CD4-positive, alpha-beta T cell treated with Interleukin-17A for 4 hours (primary cell): ENCODE measurements at regions not wholly inside any gene's neighbourhood (a gene's known extent, or its start where the extent isn't known, plus 50 kb on each side); places are given as distances from the start of the nearest gene placed in this dataset.
"Not testable (repeated sequence)": the region's sequence is repeated elsewhere in the genome, so short reads cannot be mapped to it uniquely, and the experiment has no call there.

Experiments used
- DNase-seq: peaks from one replicate; pipeline ENCODE4 v3.0.0-alpha.2; 2020; ENCODE audit warnings: mixed read lengths

DNA sequence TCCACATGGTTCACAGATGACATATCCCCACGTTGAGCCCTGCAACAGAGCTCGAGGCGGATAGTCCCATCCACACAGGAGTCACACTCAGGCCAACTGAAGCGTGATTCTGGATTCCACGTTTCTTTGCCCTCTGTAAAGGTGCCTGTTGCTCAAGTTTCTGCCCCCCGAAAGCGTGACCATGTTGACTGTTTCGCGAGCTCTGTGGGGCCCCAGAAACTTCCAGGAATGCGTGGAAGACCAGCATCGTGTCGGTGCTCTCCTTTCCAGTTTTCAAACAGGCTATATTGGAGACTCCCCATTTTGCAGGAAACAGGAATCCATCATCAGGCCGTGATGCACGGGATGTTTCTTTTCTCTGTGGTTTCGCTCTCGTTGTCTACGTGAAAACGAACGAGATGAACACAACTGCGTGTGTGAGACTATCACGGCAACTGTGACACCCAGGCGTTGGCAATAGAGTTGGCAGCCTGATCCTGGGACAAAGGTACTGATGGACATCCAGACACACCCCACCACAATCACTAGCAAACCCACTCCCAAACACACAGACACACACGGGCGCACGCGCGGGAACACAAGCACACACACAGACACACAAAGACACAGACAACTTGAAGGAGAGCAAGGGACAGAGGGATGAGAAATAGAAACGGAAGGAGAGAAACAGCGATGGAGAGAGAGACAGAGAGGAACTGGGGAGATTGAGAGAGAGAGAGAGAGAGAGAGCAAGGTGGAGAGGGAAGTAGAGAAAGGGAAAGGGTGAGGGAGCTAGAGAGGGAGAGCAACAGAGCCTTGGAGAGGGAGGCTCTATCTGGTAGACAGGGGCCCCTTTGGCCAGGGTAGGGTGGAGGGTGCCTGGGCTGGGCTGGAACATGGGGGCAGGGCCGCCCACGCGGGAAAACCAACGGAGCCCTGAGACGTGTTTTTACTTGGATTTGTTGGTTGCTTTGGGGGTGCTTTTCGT is 1609.3 kb downstream of the SPATA31A7 start:
- DNase-seq: peak; percentile 12

- DNase-seq: peak; percentile 9
Measured at GRCh38 chr9:62799851-62800371, 1610.1 kb downstream of the SPATA31A7 start.

DNA sequence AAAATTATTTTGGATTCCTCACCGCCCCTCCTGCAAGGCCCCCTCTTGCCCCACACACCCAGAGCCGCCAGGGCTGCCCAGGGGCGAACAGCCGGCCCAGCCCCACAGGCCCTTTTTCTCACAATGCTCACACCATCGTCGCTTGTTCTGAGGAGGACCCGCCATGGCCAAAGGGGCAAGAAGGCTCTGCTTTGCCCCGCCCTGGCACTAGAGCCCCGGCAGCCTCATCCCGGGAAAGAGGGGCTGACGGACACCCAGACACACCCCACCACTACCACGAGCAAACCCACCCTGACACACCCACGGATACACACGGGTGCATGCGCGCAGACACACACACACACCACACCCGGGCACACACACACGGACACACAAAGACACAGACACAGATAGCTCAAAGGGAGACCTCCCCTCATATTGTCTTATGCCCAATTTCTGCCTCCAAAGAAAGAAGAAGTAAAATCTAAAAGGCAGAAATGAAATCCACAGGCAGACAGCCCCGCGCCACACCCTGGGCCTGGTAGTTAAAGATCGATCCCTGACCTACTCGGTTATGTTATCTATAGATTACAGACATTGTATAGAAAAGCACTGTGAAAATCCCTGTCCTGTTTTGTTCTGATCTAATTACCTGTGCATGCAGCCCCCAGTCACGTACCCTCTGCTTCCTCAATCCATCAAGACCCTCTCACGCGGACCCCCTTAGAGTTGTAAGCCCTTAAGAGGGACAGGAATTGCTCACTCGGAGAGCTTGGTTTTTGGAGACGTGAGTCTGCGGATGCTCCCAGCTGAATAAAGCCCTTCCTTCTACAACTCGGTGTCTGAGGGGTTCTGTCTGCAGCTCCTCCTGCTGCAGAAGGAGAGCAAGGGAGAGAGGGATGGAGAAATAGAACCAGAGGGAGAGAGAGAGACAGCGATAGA is 1610.9 kb downstream of the SPATA31A7 start:
- DNase-seq: not testable (repeated sequence)

DNA sequence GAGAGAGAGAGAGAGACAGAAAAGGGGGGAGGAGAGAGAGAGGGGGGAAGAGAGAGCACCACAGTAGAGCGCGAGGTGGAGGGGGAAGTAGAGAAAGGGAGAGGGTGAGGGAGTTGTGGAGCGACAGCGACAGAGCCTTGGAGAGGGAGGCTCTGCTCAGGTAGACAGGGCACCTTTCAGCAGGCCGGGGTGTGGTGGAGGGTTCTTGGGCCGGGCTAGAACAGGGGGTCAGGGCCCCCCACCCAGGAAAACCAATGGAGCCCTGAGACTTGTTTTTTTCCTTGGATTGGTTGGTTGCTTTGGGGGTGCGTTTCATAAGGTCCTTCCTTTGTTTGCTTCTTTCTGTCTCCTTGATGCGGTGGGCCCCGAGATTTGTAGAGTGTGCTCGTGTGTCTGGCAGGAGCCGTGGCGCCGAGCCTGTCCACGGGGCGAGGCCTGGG is 1611.6 kb downstream of the SPATA31A7 start:
- not testable (repeated sequence) for DNase-seq

DNA sequence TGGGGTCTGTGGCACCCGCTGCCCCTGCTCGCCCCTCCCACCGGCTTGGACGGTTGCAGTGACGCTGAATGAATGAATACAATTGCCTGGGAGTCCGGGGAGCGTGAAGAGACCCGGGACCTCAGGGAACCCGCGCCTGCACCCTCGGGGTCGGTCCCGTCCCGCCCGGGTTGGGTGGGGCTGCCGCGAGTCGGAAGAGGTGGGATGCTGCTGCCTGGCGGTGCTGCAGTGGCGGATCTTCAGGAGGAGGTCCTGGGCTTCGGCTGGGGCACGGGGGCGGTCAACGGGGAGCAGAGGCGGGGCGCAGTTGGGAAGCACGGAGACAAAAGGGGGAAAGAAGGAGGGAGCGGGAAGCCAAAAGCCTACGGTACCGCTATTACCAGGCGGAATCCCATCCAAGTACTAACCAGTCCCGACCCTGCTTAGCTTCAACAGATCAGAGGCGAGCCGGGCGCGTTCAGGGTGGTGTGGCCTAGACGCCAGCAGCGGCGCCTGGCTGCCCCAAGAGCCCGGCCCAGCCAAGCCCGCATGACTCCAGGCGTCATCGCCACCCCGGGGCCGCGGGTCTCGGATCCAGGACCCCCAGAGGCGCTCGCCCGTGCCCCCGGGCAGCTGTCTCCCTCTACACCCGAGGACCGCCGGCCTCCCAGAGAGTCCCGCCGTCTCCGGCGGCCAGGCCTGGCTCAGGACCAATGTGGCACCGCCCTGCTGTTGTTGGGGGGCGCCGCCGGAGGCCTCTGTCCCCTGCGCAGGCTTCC is 1612.3 kb downstream of the SPATA31A7 start:
- DNase-seq: peak; percentile 45

DNA sequence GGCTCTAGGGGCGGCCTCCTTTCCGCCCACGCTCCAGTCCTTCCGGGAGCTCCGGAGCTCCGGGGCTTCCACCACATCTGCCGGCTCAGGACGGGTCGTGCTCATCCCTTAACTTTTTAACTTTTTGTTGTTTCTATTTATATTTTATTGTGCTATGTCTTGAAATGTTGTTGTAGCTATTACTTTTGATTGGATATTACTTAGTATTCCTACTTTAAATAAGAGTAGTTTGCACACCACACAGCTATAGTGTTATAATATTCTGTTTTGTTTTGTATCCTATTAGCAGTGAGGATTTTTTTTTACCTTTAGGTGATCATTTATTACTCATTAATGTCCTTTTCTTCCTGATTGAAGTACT is 1612.9 kb downstream of the SPATA31A7 start:
- not testable (repeated sequence) for DNase-seq

GRCh38 chr9:62803099-62803498 is 1613.3 kb downstream of the SPATA31A7 start:
- not testable (repeated sequence) for DNase-seq

DNA sequence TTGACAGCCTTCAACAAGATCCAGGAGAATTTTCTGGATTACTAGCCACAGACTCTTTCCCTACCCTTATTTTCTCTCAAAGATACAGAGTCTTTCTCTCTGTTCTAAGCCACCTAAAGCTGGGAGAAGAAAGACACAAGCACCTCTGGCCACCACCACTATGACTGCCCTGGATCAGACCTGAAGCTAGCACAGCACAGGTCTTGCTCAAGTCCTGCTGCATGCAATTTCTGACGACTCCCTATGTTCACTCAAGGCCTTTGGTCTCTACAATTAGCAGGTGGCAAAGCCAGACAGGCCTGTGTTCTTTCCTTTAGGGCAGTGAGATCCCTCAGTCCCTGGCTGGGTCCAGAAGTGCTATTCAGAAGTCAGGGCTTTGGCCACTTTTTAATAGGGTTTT is 1614.5 kb downstream of the SPATA31A7 start:
- DNase-seq: not testable (repeated sequence)

- not testable (repeated sequence) for DNase-seq
Measured at GRCh38 chr9:62807424-62807823, 1617.6 kb downstream of the SPATA31A7 start.

- DNase-seq: not testable (repeated sequence)
Measured at GRCh38 chr9:62808081-62808480, 1618.2 kb downstream of the SPATA31A7 start.

DNA sequence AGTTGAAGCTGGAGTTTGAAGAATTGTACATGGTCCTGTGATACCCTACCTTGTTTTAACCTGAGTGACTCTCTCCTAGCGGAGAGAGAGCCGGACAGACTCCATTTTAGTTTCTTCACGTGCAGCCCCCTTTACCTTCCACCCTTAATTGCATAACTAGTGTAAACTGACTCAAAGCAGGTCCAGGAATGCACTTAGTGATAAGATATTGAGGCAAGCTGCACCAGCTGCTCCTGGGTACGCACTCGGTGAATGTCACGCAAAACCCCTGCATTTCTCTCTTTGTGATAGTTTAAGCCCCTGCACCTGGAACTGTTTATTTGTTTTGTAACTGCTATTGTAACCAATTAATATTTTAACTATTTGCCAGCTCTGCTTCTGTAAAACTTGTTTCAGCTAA is 1620.5 kb downstream of the SPATA31A7 start:
- not testable (repeated sequence) for DNase-seq

- not testable (repeated sequence) for DNase-seq
Measured at GRCh38 chr9:62810811-62811315, 1621.0 kb downstream of the SPATA31A7 start.

- DNase-seq: not testable (repeated sequence)
Measured at GRCh38 chr9:62815436-62815835, 1625.6 kb downstream of the SPATA31A7 start.

DNA sequence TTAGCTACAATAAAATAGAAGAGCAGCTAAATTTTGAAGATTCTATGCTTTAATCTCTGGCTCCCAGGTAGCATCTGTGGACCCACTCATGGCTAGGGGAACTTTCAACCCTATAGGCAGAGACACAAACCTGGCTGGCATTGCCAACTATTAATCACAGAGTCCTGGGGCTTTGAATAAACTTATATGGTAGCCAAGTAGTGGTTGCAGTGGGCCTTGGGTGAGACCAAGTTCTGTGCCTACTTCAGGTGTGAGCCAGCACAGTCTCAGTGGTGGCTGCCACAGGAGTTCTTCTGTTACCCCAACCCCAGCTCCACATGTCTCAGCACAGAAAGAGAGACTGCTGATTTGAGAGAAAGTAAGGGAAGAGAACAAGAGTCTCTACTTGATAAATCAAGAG is 1626.5 kb downstream of the SPATA31A7 start:
- not testable (repeated sequence) for DNase-seq

GRCh38 chr9:62817214-62817613 is 1627.4 kb downstream of the SPATA31A7 start:
- DNase-seq: not testable (repeated sequence)

- DNase-seq: not testable (repeated sequence)
Measured at GRCh38 chr9:62822185-62822584, 1632.3 kb downstream of the SPATA31A7 start.

- DNase-seq: not testable (repeated sequence)
Measured at GRCh38 chr9:62827957-62828907, 1638.4 kb downstream of the SPATA31A7 start.

DNA sequence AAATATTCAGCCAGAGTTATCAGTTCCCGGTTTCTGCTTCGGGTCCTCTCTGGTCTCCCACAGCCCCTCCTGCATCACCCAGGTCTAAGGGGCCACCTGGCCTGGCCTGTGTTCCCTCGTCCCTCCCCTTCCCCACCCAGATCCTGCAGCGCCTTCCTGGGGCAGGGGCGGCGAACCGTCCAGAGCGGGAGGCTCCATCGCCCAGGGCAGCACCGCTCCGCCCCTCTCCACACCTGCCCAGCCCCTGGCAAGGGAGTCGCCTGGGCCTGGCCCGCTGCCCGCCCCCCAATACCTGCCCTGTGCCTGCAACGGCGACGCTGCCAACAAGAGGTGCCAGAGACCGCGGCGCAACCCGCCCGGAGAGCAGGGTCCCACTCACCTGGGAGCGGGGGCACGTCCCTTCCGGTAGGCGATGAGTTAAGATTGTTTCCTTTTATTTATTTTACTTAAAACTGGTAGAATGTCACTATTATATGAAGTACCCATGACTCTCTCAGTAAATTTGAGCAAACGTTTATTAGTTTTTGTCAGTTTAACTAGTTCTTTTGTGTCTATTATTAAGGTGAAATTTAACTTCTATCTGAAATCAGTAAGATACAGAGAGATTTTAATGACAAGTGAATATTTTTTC is 1641.1 kb downstream of the SPATA31A7 start:
- not testable (repeated sequence) for DNase-seq

- DNase-seq: not testable (repeated sequence)
Measured at GRCh38 chr9:62833323-62834200, 1643.7 kb downstream of the SPATA31A7 start.
